T-helper 2 cell treated with Interferon-gamma antibody and Interleukin-4, amounts not matched to agents 100 ng/mL and 5 ng/mL, for 36 hours (primary cell): ENCODE measurements at regions not wholly inside any gene's neighbourhood (a gene's known extent, or its start where the extent isn't known, plus 50 kb on each side); places are given as distances from the start of the nearest gene placed in this dataset.
"Not testable (repeated sequence)": the region's sequence is repeated elsewhere in the genome, so short reads cannot be mapped to it uniquely, and the experiment has no call there.

Source experiments
- intact Hi-C: fragments of 100-400 bp; cut with micrococcal nuclease; formaldehyde crosslinking; loops from one replicate; pipeline ENCODE4 v1.15.1; 2023

- intact Hi-C loops: no loop called here
Observed at GRCh38 chr5:91668261-91668660, 285.1 kb upstream of the ARRDC3 start.

GRCh38 chr5:91652678-91653077 is 269.6 kb upstream of the ARRDC3 start:
- intact Hi-C loops: no loop called here

- intact Hi-C loops: no loop called here
Observed at GRCh38 chr5:91651704-91652103, 268.6 kb upstream of the ARRDC3 start.

- intact Hi-C loops: no loop called here
Observed at GRCh38 chr5:91645347-91645746, 262.2 kb upstream of the ARRDC3 start.

- intact Hi-C loops: loop anchor here (5.0 kb wide), 1 partner anchor 146 kb away; no protein-coding TSS in a partner anchor
Observed at GRCh38 chr5:91643797-91644196, 260.7 kb upstream of the ARRDC3 start.

- intact Hi-C loops: loop anchor here (5.0 kb wide), 1 partner anchor 145 kb away; no protein-coding TSS in a partner anchor
Observed at GRCh38 chr5:91642581-91642980, 259.5 kb upstream of the ARRDC3 start.

GRCh38 chr5:91641730-91642350 is 258.7 kb upstream of the ARRDC3 start:
- intact Hi-C loops: loop anchor here (5.0 kb wide), 1 partner anchor 145 kb away; no protein-coding TSS in a partner anchor

GRCh38 chr5:91639744-91640143 is 256.6 kb upstream of the ARRDC3 start:
- intact Hi-C loops: loop anchor here (5.0 kb wide), 1 partner anchor 142 kb away; no protein-coding TSS in a partner anchor

GRCh38 chr5:91638010-91638409 is 254.9 kb upstream of the ARRDC3 start:
- intact Hi-C loops: no loop called here

GRCh38 chr5:91635950-91636734 is 253.0 kb upstream of the ARRDC3 start:
- intact Hi-C loops: no loop called here

GRCh38 chr5:91632871-91633270 is 249.8 kb upstream of the ARRDC3 start:
- intact Hi-C loops: no loop called here

- intact Hi-C loops: no loop called here
Observed at GRCh38 chr5:91611746-91612145, 228.6 kb upstream of the ARRDC3 start.

GRCh38 chr5:91607675-91608074 is 224.6 kb upstream of the ARRDC3 start:
- intact Hi-C loops: no loop called here

- intact Hi-C loops: no loop called here
Observed at GRCh38 chr5:91599863-91600262, 216.7 kb upstream of the ARRDC3 start.

GRCh38 chr5:91598216-91598615 is 215.1 kb upstream of the ARRDC3 start:
- intact Hi-C loops: no loop called here

GRCh38 chr5:91595424-91595823 is 212.3 kb upstream of the ARRDC3 start:
- intact Hi-C loops: no loop called here

GRCh38 chr5:91591076-91591475 is 208.0 kb upstream of the ARRDC3 start:
- intact Hi-C loops: no loop called here

- intact Hi-C loops: no loop called here
Observed at GRCh38 chr5:91586232-91586631, 203.1 kb upstream of the ARRDC3 start.

GRCh38 chr5:91584352-91584751 is 201.2 kb upstream of the ARRDC3 start:
- intact Hi-C loops: no loop called here

GRCh38 chr5:91566012-91566411 is 182.9 kb upstream of the ARRDC3 start:
- intact Hi-C loops: not testable (repeated sequence)

GRCh38 chr5:91562922-91563321 is 179.8 kb upstream of the ARRDC3 start:
- intact Hi-C loops: no loop called here

- intact Hi-C loops: no loop called here
Observed at GRCh38 chr5:91541696-91542095, 158.6 kb upstream of the ARRDC3 start.

GRCh38 chr5:91538179-91538578 is 155.1 kb upstream of the ARRDC3 start:
- intact Hi-C loops: no loop called here
